Astrocyte (in vitro differentiated cells and primary cell): ENCODE measurements at regions not wholly inside any gene's neighbourhood (a gene's known extent, or its start where the extent isn't known, plus 50 kb on each side); places are given as distances from the start of the nearest gene placed in this dataset.
"Not testable (repeated sequence)": the region's sequence is repeated elsewhere in the genome, so short reads cannot be mapped to it uniquely, and the experiment has no call there.

ENCODE experiments used
- EZH2 ChIP-seq: IDR thresholded peaks from 2 replicates; pipeline ENCODE4 v1.6.1; 2012; ENCODE audit warnings: mild to moderate bottlenecking, low read length, inconsistent platforms; ENCODE audit not compliant: insufficient read depth
- TF ChIP-seq, protein P1 (sequence below): IDR thresholded peaks from 2 replicates; pipeline ENCODE4 v1.5.1; 2011; ENCODE audit warnings: low read depth, mild to moderate bottlenecking, inconsistent platforms, low read length, moderate library complexity; ENCODE audit not compliant: insufficient read depth

DNA sequence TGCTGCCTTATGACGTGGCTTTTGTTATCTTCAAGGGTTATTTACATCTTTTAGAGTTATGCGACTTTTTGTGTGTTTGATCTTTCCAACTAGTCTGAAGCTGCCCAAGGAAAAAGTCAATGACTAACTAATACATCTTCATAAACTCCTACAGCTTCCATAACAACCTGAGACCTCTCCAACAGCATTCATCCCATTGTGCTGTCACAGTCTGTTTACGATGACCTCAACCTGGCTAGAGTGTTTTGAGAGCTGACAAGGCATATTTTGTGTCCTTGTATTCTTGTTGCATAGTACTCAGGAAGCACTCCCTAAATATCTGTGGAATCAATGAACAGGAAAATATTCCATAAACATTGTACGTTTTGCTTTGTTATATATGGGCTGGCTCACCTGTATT lies 100.2 kb upstream of the NBPF26 start:
- TF ChIP-seq, protein P1, sequence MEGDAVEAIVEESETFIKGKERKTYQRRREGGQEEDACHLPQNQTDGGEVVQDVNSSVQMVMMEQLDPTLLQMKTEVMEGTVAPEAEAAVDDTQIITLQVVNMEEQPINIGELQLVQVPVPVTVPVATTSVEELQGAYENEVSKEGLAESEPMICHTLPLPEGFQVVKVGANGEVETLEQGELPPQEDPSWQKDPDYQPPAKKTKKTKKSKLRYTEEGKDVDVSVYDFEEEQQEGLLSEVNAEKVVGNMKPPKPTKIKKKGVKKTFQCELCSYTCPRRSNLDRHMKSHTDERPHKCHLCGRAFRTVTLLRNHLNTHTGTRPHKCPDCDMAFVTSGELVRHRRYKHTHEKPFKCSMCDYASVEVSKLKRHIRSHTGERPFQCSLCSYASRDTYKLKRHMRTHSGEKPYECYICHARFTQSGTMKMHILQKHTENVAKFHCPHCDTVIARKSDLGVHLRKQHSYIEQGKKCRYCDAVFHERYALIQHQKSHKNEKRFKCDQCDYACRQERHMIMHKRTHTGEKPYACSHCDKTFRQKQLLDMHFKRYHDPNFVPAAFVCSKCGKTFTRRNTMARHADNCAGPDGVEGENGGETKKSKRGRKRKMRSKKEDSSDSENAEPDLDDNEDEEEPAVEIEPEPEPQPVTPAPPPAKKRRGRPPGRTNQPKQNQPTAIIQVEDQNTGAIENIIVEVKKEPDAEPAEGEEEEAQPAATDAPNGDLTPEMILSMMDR, result not testable (repeated sequence)
- not testable (repeated sequence) for TF ChIP-seq EZH2
